Heart left ventricle (tissue), 13 donors: ENCODE measurements at regions not wholly inside any gene's neighbourhood (a gene's known extent, or its start where the extent isn't known, plus 50 kb on each side); places are given as distances from the start of the nearest gene placed in this dataset.

Experiments used
- CTCF ChIP-seq, 12 donors: fragments of 200-600 bp; sonication (generic) in 4 of 12; IDR thresholded peaks; one replicate each; pipeline versions ENCODE4 v1.5.0 to v1.8.0; 2018 to 2022; ENCODE audit warnings: antibody characterized with exemption in 12 of 12, mild to moderate bottlenecking in 5 of 12
- POLR2A ChIP-seq, 2 donors: fragments of 450-650 bp; IDR thresholded peaks; one replicate each; pipeline ENCODE4 v1.6.1; 2017; ENCODE audit warnings: antibody characterized with exemption in 2 of 2, mild to moderate bottlenecking in 2 of 2, moderate library complexity in 2 of 2
- donor health status: ischemic (EF 13 %, LVEDD 7.1; RV severe dilation, severe dysfunction).
- donor health status: DM: no; HTN: yes; CAD: no.
- donor health status: DM: no; HTN: no; CAD: no.
- donor health status: ischemic (EF 25% LVEDD 6.9; RV normal size, moderate dysfunction).
- donor health status: ischemic (EF 25% LVEDD 5.7; RV mildly dilated, moderate dysfunction).
- donor health status: ischemic (EF 35%, LVEDD 5.7; RV mildly dilated, moderate dysfunction).
- donor health status: nonischemic (EF 11% LVEDD 7.7; RV severe dilation, severe dysfunction).
- donor health status: DM: yes; HTN: yes; CAD: no.
- donor health status: PGD.
- donor health status: ischemic (EF 29% LVEDD 5.4; RV normal size, mild dysfunction).
- donor health status: nonischemic (EF 23%, LVEDD 6.1; RV moderate dilation, normal function).

GRCh38 chr7:18210788-18211187 lies 183.1 kb upstream of the PRPS1L1 start:
- no peak for TF ChIP-seq POLR2A (IDR thresholded peaks at IDR 0.05)
- TF ChIP-seq CTCF (IDR thresholded peaks at IDR 0.05) = no peak
